Stimulated activated CD4-positive, alpha-beta T cell treated with anti-CD3 and anti-CD28 coated beads, TNF-alpha, amount 100 ng/mL, for 24 hours (primary cell): ENCODE measurements at regions not wholly inside any gene's neighbourhood (a gene's known extent, or its start where the extent isn't known, plus 50 kb on each side); places are given as distances from the start of the nearest gene placed in this dataset.
"Not testable (repeated sequence)": the region's sequence is repeated elsewhere in the genome, so short reads cannot be mapped to it uniquely, and the experiment has no call there.

Experiments used
- DNase-seq, 3 experiments: peaks; one replicate each; pipeline ENCODE4 v3.0.0-alpha.2; 2020; ENCODE audit warnings: low read depth in 3 of 3

DNA sequence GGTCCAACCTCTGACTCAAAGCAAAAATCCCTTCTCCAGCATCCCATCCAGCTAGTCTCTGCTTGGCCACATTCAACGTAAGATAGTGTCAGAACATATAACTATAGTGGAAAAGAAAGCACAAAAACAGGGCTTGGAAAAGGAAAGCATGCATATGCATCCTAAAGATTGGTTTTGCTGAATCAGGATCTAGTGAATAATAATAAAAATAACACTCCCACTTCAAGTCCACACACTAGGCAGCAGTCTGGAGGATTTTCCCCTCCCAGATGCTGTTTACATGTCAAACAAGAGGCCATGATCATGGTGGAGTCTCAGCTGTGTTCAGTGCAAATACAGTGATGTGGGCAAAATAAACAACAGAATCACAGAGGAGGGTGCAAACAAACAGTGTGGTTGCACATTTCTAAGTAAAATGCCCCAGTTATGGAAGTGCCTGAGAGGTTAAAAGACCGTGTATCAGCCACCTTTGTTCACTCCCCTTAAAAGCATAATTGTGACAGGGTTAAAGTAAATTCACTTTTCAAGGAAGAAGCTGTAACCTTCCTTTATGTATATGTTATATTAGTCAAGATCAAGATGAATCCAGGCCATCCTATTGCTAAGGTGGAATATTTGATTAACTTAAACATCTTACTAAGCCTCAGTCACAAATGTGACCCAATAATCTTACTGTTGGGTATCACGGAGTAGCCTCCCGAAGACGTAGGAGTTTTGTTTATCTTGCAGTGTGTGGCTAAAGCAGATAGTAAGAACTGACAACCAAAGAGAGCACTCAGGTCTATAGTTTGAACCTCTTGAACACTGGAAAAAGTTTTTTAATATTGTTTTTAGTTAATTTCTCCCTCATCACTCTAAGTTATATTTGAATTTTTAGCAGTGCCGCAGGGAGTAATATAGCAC lies 424.5 kb downstream of the SOX2 start:
- DNase-seq, result no peak

DNA sequence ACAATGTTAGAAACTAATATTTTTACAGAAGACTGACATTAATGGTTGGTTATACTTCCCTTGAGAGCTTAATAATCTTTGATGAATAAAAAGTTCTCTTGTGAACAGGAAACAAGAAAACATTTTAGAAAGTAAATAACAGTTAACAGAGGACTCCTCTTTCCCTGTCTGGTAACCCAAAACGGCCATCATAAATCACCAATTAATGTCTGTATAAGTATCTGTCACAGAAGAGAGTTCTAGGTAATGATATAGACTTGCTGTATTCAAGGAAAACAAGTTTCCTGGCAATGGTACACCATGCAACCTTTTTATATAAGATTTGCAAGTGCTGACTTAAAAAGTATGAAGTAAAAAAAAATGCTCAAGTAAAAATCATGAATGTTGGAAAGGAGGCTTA lies 426.7 kb downstream of the SOX2 start:
- DNase-seq, result no peak

DNA sequence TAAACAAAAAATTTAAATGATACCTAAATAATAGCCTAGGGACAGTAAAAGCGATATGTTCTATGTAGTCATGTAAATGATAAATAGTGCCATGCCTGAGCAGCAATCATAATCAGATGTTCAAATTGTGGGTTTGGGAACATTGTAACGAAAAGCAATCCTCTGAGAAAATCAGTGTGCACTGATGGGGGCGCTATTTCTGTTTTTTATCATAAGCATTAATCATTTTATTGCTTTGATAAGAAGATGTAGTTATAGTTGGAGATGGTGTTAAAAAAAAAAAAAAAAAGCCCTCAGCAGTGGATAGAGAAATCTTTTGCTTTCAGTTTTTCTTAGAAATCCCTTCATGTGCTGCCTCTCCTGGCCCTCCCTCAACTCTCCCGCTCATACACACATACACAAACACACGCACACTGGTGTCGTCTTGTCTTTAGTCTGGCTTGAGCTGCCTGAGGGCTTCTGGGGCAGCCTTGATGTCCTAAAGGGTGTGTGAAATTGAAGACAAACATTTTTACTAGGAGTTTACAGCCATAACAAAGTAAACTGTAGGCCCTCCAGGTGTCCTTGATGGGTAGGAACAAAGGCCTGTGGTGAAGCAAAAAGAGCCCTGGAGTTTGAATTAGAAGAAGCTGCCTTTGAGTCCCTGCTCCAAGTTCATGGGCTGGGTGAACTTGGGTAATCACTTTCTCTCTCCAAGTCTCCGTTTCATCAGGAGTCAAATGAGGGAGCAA lies 428.1 kb downstream of the SOX2 start:
- DNase-seq, result no peak

DNA sequence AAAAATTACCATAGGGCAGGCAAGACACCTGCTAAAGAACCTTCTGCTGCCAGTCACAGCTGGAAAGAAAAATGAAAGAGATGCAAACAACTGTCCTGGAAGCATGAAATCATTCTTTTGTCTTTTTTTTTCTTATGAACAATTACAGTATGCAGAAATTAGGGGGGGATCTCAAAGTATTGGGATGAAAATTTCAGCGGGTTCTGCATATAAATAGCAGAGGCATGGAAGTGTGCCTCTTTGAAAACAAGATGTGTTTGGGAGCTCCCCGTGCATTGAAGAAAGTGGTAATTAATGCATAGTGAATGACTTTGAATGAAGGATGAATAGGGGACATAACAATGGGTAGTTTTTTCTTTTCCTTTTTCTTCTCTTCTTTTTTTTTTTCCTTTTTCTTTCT lies 431.2 kb downstream of the SOX2 start:
- DNase-seq, result no peak

DNA sequence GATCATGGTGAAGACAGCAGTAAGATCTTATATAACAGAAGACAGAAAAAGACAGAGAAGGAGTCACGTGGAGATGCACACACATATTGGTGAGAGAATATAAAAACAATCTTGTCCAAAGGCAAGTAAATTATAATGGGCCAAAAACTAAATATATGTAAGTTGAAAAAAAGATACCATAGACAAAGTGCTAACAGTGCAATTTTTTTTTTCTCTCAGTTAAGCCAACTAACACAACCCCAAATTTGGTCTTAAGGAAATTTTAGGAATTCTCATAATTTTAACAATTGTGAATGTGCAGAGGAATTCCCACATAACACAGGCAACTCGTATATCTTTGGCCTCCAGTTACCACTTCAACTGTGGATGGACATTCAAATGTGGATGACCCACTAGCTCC lies 432.2 kb downstream of the SOX2 start:
- DNase-seq, result no peak

DNA sequence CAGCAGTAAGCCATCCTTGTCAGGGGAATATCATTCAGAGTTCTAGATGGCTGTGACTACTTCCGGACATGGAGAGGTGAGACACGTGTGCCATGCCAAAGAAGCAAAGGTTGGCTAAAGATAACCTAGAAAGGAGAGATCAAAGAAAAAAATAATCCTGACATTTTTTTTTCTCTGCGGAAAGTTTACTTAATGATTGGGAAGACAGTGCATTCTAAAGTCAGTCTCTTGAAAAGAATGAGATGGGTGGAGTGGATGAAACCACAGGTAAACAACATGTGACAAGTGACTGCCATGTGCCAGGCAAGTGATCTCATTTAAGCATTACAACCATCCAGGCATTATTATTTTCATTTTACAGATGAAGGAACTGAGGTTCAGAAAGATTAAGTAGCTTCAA lies 436.6 kb downstream of the SOX2 start:
- no peak for DNase-seq

DNA sequence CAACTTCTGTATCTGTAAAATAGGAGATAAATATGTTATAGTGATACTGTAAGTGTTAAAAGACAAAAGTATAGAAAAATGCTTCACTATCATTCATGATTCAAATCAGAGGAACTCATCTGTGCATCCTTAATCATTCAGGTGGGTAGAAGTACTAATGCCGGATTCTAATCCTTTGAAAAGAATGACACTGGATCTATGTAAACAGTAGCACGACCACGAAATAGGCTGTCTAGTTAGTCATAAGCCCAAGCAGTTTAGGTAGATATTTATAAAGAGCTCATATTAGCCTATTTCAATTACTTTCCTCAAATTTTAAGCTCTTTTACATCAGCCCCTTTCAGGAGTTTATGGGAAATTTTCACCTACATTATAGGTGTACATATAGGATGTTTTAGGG lies 437.9 kb downstream of the SOX2 start:
- DNase-seq, result no peak

DNA sequence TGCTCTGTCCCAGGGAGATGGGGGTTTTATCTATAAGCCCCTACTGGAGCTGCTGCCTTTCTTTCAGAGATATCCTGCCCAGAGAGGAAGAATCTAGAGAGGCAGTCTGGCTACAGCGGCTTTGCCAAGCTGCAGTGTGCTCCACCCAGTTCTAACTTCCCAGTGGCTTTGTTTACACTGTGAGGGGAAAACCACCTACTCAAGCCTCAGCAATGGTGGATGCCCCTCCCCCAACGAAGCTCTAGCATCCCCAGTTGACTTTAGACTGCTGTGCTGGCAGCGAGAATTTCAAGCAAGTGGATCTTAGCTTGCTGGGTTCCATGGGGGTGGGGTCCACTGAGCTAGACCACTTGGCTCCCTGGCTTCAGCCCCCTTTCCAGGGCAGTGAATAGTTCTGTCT lies 444.6 kb downstream of the SOX2 start:
- not testable (repeated sequence) for DNase-seq

DNA sequence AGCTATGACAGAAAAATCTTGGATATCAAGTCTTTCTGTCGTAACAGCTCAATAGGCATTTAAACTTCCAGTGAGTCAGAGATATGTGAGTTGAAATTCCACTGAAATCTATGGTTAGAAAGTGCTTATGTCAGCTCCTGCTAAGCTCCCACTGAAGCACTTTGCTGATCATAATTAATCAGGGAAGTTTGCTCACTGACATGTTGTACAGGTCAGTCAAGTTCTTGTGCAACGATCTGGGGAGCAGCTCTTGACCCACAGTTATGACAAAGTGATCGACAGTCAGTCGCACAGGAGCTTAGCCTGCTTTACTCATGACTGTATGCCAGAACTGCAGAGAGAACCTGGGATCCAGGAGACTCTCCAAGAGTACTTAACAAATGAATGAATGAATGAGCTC lies 453.5 kb downstream of the SOX2 start:
- DNase-seq, result no peak

DNA sequence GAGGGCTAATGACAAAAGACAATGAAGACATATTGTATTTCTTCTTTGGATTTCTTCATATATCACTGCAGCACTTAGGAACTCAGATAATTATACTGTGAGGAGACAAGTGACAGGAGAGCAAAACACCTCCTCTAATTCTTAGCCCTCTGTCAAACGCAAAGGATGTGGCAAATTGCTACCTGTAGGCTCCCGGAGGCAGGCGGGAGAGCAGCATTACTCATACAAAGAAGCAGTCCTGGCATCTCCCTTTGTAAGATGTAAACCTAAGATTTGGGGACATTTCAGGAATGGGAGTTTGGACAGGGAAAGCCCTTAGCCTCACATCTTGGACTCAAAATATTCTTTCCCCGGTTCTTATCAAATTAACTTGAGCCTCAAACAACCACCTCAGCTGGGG lies 460.8 kb downstream of the SOX2 start:
- no peak for DNase-seq

DNA sequence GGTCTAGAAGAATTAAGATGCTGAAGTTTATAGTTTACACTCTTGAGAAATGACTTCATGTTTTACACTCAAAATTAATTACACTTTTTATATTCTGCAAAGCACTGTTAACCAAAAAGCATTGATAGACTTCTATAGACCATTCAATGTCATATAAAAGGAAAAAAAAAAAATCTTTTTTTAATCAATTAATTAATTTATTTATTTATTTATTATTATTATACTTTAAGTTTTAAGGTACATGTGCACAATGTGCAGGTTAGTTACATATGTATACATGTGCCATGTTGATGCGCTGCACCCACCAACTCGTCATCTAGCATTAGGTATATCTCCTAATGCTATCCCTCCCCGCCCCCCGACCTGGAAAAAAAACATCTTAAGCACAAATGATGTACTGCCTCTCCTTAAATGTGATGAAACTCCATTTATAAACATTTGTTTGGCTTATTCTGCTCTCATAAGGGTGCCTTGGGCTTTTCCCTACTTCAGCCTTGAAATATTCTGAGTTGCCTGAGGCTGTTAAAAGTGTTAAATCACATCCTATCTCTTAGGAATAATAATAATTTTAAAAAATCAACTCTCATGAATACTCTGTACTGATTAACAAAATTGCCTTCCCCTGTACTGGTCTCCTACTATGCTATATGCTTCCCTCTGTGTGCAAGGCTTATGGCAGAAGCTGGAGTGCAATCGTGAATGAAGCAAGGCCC lies 466.9 kb downstream of the SOX2 start:
- no peak for DNase-seq

DNA sequence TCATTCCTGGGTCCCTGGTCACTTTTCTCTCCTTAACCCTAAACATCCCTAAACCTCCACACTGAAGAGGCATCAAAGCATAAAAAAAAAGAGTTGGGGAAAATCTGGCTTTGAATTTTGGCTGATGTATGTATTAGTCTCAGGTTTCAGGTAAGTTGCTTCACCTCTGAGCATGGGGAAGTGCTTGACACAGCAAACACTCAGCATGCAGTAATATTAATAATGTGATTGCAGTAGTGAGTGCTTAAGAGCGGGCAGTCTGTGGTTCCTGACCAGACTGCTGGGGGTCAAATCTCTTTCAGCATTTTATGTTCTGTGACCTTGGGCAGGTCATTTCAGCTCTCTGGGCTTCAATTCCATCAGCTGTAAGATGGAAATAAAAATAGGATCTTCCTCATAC lies 467.9 kb downstream of the SOX2 start:
- DNase-seq, result no peak

DNA sequence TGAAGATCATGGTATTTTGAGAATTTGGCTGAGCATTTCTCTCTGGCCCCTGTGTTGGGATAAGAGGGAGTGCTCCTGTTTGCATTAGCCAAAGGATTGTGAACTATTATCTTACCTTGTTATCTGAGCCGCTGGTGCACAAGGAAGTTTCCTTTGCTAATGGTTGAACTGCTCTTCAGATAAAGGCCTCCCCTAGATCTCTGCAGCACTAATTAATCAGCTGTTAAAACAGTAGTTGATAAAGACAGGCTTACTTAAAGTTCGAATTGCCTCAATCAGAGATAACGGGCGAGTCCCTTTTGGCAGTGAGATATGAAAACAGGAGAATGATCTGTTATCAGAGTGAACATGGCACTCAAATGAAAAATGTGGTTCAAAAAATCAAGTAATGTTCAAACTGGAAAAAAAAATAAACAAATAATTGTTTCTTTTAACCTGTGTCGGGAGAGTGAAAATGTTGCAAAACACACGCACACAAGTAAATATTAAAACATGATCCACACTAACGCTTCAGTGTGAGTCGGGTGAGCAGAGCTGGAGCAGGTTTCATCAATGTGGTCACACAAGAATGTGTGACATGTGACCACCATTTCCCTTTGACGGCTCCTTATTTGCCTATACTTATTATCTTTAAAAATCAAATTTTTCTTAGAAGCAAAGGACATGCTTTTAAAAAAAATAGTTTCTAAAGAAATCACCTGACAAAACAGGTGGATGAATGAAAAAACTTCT lies 469.1 kb downstream of the SOX2 start:
- no peak for DNase-seq

DNA sequence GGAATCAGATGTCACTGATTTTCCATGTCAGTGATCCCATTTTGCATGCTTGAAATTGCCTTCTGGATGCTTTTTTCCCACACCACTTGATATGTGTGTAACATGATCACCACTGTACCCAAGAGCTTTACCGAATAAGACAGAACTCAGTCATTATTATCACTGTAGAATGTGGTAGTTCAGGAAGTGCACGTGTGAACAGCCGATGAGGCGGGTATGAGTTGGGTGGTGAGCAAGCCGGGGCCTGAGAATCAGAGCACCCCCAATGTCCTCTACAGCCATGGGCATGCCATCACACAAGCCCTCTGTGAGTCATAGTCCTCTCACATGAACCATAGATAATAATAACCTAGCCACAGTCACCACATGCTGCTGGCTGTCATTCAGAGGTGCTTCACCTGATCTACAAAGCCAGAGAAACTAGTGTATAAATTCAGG lies 470.8 kb downstream of the SOX2 start:
- no peak for DNase-seq

DNA sequence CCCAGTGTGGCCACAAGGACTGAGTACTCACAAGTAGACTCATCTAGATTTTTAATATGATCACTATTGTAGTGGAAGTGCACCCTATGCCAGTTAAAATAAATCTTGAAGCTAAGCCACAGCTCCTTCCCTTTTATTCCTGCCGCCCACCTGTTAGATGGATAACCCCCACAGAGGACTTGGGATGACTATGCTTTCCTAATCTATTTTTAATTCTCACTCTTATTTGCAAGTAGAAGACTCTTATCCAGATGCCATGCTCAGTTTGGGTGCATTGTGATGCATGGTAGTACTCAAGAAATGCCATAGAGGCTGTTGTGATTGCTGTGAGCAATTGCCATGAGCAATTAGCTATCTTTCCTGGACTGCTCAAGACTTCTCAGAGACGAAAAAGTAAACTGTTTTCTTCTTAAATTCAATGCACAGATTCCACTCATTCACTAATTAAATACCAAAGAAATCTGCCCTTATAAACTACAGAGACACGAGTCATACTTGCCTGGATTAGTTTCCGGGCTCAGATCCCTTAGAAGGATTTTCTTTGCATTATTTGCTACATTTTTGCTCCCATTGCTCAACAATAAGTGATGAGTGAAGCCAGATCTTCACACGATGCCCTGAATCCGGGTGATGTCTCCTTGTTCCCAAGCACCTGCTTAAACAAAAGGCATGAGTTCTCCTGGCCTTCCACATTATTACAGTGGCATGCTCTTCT lies 472.1 kb downstream of the SOX2 start:
- DNase-seq, result no peak

DNA sequence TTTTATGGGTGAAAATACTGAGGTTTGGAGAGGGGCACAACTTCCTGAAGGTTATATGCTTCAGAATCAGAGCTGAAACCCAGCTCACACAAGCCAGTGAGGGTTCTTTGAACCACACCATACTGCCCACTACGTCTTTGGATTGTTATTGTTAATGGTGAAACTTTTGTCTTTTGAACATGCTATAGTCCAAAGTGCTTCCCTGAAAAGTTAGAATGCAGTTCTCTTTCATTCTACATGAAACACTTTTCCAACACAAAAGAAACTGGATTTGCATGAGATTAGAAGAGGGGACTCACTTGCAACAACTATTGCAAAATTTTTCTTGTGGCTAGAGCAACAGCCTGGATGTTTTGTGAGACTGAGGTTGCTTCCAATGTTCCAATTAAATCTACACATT lies 473.6 kb downstream of the SOX2 start:
- no peak for DNase-seq

DNA sequence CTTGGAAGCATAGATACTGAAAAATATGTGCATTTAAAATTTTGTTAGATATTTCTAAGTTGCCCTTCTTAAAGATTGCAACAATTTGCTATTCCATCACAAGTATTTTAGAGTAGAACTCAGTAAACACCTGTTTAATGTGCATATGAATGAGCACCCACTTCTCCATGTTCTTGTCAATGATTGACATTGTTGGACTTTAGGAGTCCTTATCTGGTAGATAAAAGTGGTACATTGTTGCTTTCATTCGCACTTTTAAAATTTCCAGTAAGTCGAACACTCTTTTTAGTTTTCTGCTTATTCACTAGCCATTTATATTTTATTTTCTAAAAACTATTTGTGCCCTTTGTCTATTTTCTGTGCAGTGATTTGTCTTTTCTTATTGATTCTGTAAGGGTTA lies 478.3 kb downstream of the SOX2 start:
- no peak for DNase-seq

DNA sequence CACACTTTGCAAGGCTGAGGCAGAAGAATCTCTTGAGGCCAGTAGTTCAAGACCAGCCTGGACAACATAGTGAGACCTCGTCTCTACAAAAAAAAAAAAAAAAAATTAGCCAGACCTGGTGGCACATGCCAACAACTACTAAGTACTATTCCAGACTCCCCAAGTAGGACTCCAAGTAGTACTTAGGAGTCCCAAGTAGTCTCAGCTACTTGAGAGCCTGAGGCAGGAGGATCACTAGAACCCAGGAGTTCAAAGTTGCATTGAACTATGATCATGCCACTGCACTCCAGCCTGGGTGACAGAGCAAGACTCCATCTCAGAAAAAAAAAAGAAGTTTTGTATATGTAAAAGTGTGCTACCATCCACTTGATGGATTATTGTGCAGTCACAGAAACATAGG lies 486.6 kb downstream of the SOX2 start:
- DNase-seq, result no peak

DNA sequence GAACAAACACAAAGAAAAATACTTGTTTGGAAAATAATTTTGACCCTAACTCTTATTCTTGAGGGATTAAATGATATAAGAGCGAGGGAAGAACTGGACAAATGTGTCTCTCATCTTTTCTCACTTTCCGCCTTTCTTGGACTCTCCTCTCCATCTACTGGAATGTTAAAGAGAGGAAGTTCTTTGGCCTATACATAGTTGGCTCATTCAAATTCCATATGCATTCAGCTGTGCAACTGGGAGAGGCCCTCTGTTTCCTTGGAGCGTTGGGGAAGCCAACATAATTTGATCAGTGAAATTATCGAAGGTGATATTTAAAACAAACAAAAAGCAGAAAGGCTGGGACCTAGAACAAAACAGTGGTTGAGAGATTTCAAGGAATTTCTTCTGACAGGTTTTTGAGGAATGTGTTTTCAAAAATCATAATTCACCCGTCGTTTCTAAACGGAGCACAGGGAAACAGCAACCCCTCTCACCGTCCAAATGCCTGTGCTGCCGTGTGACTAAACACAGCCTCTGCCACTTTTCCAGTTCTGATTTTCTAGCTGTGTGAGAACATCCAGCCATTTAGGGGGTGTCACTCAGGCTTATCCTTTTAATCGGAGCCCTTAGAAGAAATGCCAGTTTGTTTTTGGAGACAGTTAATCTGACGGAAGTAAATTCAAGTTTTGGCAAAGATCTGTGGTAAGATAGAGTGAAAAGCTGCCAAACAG lies 489.9 kb downstream of the SOX2 start:
- no peak for DNase-seq

DNA sequence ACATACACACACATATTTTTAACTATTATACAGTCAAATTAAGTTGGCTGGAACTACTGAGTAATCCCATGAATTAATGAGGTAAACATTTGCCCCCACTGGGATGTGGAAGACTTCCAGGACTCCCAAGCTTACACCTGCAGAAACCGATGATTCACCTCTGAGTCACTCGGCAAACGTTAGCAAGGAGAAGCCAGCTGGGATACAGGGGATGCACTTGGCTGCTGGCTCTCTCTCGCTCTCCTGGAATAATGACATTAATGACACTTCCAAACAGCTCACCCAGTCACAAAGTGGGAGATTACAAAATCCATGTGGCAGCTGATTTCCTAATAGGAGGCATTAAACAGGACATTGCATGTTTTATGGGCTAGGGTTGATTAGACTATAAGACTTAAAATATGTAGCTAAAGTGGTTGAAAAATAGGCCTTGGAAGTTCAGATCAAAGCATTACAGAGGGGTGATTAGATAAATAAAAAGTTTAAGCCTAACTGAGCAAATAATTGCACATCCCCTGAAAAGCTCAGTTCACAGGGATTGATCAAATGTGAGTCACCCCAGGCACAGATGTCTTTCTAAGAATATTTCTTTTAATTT lies 500.9 kb downstream of the SOX2 start:
- no peak for DNase-seq
